ENCODE measurements at regions not wholly inside any gene's neighbourhood (a gene's known extent, or its start where the extent isn't known, plus 50 kb on each side); places are given as distances from the start of the nearest gene placed in this dataset.
"Not testable (repeated sequence)": the region's sequence is repeated elsewhere in the genome, so short reads cannot be mapped to it uniquely, and the experiment has no call there.

DNA sequence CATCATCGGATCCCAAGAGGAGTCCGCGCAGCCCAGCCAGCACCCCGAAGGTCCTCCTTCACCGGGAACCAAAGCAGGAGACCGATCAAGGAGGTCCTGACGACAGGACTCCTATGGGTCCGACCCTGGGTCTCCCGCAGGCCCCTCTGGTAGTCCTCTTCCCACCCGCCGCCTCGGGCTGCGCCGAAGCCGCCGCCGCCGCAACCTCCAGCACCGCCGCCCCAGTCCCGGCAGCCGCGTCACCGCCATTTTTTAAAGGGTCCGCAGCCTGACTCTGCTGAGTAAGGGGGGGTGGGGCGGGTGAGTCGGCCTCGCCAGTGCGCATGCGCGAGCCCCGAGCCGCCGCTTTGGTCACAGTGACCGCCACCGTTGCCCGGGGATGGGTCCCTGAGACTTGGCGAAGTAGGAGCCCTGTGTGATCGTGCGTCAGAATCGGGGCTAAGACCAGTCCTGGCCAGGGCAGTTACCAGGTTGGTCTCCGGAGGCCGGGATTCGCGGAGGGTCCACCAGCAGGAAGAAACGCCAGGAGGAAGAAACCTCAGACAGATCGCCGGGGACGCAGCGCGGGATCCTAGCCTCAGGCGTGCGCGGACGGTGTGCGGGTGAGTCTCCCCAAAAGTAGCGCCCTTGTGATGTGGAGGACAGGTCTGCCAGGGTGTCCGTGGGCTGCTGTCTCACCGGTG lies 1419.2 kb upstream of the PCDH10 start:
- not testable (repeated sequence) for H3K27ac ChIP-seq (ENCODE audit: low read depth, low read length); H3K4me3 ChIP-seq (ENCODE audit: low read depth in 1 of 2, low read length in 2 of 2); H3K4me1 ChIP-seq (ENCODE audit: control insufficient read depth in 1 of 2, insufficient read depth in 2 of 2, low read length in 2 of 2); H3K27me3 ChIP-seq (ENCODE audit: control insufficient read depth in 1 of 2, insufficient read depth in 2 of 2, low read length in 2 of 2); H3K36me3 ChIP-seq (ENCODE audit: control insufficient read depth in 1 of 2, insufficient read depth in 2 of 2, low read length in 2 of 2); H3K9me3 ChIP-seq (ENCODE audit: control insufficient read depth in 1 of 2, low read length in 2 of 2); H3K9ac ChIP-seq (ENCODE audit: low read depth in 1 of 2, low read length in 2 of 2)

DNA sequence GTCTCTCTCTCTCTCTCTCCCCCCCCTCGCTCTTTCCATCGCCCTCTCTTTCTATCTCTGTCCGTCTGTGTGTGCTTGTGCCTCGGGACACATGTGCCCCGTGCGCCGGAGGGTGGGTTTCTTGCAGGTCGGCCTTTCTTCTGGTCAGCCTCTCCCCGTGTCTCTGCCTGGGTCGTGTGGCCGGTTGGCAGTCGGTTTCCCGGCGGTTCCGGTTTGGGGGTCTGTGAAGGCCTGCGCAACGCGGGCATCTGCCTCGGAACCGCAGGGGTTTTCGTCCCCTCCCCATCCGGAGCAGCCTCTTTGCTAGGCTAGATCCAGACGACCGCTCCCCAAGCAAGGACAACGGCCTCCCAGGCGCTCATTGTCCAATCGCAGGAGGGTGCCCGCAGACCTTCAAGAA lies 1418.5 kb upstream of the PCDH10 start:
- H3K4me3 ChIP-seq (ENCODE audit: low read depth in 1 of 2, low read length in 2 of 2); H3K27me3 ChIP-seq (ENCODE audit: control insufficient read depth in 1 of 2, insufficient read depth in 2 of 2, low read length in 2 of 2); H3K9ac ChIP-seq (ENCODE audit: low read depth in 1 of 2, low read length in 2 of 2); H3K9me3 ChIP-seq (ENCODE audit: control insufficient read depth in 1 of 2, low read length in 2 of 2); H3K36me3 ChIP-seq (ENCODE audit: control insufficient read depth in 1 of 2, insufficient read depth in 2 of 2, low read length in 2 of 2); H3K4me1 ChIP-seq (ENCODE audit: control insufficient read depth in 1 of 2, insufficient read depth in 2 of 2, low read length in 2 of 2); H3K27ac ChIP-seq (ENCODE audit: low read depth, low read length): not testable (repeated sequence)

DNA sequence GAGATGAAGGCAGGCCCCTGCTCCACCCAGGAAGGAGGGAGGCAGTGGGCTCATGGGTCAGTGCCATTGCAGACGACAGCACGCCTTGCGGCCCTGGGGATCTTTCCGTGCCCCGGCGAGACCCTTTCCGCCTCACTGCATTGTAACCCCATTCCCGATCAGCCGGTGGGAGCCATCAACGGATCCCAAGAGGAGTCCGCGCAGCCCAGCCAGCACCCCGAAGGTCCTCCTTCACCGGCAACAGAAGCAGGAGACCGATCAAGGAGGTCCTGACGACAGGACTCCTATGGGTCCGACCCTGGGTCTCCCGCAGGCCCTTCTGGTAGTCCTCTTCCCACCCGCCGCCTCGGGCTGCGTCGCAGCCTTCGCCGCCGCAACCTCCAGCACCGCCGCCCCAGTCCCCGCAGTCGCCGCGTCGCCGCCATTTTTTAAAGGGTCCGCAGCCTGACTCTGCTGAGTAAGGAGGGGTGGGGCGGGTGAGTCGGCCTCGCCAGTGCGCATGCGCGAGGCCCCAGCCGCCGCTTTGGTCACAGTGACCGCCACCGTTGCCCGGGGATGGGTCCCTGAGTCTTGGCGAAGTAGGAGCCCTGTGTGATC lies 1417.0 kb upstream of the PCDH10 start:
- H3K9ac ChIP-seq (ENCODE audit: low read depth in 1 of 2, low read length in 2 of 2); H3K27ac ChIP-seq (ENCODE audit: low read depth, low read length); H3K4me1 ChIP-seq (ENCODE audit: control insufficient read depth in 1 of 2, insufficient read depth in 2 of 2, low read length in 2 of 2); H3K4me3 ChIP-seq (ENCODE audit: low read depth in 1 of 2, low read length in 2 of 2); H3K36me3 ChIP-seq (ENCODE audit: control insufficient read depth in 1 of 2, insufficient read depth in 2 of 2, low read length in 2 of 2); H3K27me3 ChIP-seq (ENCODE audit: control insufficient read depth in 1 of 2, insufficient read depth in 2 of 2, low read length in 2 of 2); H3K9me3 ChIP-seq (ENCODE audit: control insufficient read depth in 1 of 2, low read length in 2 of 2): not testable (repeated sequence)

DNA sequence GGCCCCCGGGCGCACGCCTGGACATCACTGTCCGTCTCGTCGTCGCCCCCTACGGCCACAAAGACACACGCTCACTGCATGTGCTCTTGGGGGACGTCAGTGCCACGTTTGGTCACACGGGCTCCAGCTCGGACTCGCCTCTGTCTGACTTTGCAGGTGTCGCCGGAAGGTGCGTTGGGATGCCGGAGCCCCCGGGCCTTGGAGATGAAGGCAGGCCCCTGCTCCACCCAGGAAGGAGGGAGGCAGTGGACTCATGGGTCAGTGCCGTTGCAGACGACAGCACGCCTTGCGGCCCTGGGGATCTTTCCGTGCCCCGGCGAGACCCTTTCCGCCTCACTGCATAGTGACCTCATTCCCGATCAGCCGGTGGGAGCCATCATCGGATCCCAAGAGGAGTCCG lies 1414.8 kb upstream of the PCDH10 start:
- not testable (repeated sequence) for H3K4me1 ChIP-seq (ENCODE audit: control insufficient read depth in 1 of 2, insufficient read depth in 2 of 2, low read length in 2 of 2); H3K4me3 ChIP-seq (ENCODE audit: low read depth in 1 of 2, low read length in 2 of 2); H3K36me3 ChIP-seq (ENCODE audit: control insufficient read depth in 1 of 2, insufficient read depth in 2 of 2, low read length in 2 of 2); H3K27ac ChIP-seq (ENCODE audit: low read depth, low read length); H3K27me3 ChIP-seq (ENCODE audit: control insufficient read depth in 1 of 2, insufficient read depth in 2 of 2, low read length in 2 of 2); H3K9me3 ChIP-seq (ENCODE audit: control insufficient read depth in 1 of 2, low read length in 2 of 2); H3K9ac ChIP-seq (ENCODE audit: low read depth in 1 of 2, low read length in 2 of 2)

DNA sequence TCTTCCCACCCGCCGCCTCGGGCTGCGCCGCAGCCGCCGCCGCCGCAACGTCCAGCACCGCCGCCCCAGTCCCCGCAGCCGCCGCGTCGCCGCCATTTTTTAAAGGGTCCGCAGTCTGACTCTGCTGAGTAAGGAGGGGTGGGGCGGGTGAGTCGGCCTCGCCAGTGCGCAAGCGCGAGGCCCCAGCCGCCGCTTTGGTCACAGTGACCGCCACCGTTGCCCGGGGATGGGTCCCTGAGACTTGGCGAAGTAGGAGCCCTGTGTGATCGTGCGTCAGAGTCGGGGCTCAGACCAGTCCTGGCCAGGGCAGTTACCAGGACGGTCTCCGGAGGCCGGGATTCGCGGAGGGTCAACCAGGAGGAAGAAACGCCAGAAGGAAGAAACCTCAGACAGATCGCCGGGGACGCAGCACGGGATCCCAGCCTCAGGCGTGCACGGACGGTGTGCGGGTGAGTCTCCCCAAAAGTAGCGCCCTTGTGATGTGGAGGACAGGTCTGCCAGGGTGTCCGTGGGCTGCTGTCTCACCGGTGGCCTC lies 1414.2 kb upstream of the PCDH10 start:
- not testable (repeated sequence) for H3K36me3 ChIP-seq (ENCODE audit: control insufficient read depth in 1 of 2, insufficient read depth in 2 of 2, low read length in 2 of 2); H3K4me3 ChIP-seq (ENCODE audit: low read depth in 1 of 2, low read length in 2 of 2); H3K9me3 ChIP-seq (ENCODE audit: control insufficient read depth in 1 of 2, low read length in 2 of 2); H3K27me3 ChIP-seq (ENCODE audit: control insufficient read depth in 1 of 2, insufficient read depth in 2 of 2, low read length in 2 of 2); H3K27ac ChIP-seq (ENCODE audit: low read depth, low read length); H3K4me1 ChIP-seq (ENCODE audit: control insufficient read depth in 1 of 2, insufficient read depth in 2 of 2, low read length in 2 of 2); H3K9ac ChIP-seq (ENCODE audit: low read depth in 1 of 2, low read length in 2 of 2)

DNA sequence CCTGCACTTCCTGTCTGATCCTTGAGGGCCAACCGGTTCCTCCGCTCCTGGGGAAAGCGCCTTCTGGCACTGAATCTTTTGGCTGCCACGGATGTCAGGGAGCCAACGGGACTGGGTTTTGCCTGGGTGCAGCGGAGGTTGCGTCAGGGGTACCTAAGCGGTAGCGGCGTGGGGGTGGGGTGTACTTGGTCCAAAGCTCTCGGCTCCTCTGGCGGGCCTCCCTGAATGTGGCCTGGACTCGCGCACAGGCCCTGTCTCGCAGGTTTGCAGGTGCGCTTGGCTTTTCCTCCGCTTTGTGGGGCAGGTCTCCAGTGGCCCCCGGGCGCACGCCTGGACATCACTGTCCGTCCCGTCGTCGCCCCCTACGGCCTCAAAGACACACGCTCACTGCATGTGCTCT lies 1410.1 kb upstream of the PCDH10 start:
- H3K9ac ChIP-seq (ENCODE audit: low read depth in 1 of 2, low read length in 2 of 2); H3K4me1 ChIP-seq (ENCODE audit: control insufficient read depth in 1 of 2, insufficient read depth in 2 of 2, low read length in 2 of 2); H3K27ac ChIP-seq (ENCODE audit: low read depth, low read length); H3K4me3 ChIP-seq (ENCODE audit: low read depth in 1 of 2, low read length in 2 of 2); H3K27me3 ChIP-seq (ENCODE audit: control insufficient read depth in 1 of 2, insufficient read depth in 2 of 2, low read length in 2 of 2); H3K36me3 ChIP-seq (ENCODE audit: control insufficient read depth in 1 of 2, insufficient read depth in 2 of 2, low read length in 2 of 2); H3K9me3 ChIP-seq (ENCODE audit: control insufficient read depth in 1 of 2, low read length in 2 of 2): not testable (repeated sequence)

DNA sequence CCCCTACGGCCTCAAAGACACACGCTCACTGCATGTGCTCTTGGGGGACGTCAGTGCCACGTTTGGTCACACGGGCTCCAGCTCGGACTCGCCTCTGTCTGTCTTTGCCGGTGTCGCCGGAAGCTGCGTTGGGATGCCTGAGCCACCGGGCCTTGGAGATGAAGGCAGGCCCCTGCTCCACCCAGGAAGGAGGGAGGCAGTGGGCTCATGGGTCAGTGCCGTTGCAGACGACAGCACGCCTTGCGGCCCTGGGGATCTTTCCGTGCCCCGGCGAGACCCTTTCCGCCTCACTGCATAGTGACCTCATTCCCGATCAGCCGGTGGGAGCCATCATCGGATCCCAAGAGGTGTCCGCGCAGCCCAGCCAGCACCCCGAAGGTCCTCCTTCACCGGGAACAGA lies 1407.3 kb upstream of the PCDH10 start:
- H3K27me3 ChIP-seq (ENCODE audit: control insufficient read depth in 1 of 2, insufficient read depth in 2 of 2, low read length in 2 of 2); H3K27ac ChIP-seq (ENCODE audit: low read depth, low read length); H3K9ac ChIP-seq (ENCODE audit: low read depth in 1 of 2, low read length in 2 of 2); H3K36me3 ChIP-seq (ENCODE audit: control insufficient read depth in 1 of 2, insufficient read depth in 2 of 2, low read length in 2 of 2); H3K4me1 ChIP-seq (ENCODE audit: control insufficient read depth in 1 of 2, insufficient read depth in 2 of 2, low read length in 2 of 2); H3K9me3 ChIP-seq (ENCODE audit: control insufficient read depth in 1 of 2, low read length in 2 of 2); H3K4me3 ChIP-seq (ENCODE audit: low read depth in 1 of 2, low read length in 2 of 2): not testable (repeated sequence)

DNA sequence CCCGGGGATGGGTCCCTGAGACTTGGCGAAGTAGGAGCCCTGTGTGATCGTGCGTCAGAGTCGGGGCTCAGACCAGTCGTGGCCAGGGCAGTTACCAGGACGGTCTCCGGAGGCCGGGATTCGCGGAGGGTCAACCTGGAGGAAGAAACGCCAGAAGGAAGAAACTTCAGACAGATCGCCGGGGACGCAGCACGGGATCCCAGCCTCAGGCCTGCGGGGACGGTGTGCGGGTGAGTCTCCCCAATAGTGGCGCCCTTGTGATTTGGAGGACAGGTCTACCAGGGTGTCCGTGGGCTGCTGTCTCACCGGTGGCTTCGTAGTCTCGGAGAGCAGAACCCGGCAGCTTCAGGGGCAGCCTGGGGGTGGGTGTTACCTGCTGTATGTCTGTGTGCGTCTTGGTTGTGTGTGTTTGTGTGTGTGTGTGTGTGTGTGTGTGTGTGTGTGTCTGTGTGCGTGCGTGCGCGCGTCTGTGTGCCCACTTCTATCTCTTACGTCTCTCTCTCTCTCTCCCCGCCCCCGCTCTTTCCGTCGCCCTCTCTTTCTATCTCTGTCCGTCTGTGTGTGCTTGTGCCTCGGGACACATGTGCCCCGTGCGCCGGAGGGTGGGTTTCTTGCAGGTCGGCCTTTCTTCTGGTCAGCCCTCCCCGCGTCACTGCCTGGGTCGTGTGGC lies 1406.4 kb upstream of the PCDH10 start:
- not testable (repeated sequence) for H3K4me1 ChIP-seq (ENCODE audit: control insufficient read depth in 1 of 2, insufficient read depth in 2 of 2, low read length in 2 of 2); H3K36me3 ChIP-seq (ENCODE audit: control insufficient read depth in 1 of 2, insufficient read depth in 2 of 2, low read length in 2 of 2); H3K9ac ChIP-seq (ENCODE audit: low read depth in 1 of 2, low read length in 2 of 2); H3K4me3 ChIP-seq (ENCODE audit: low read depth in 1 of 2, low read length in 2 of 2); H3K27me3 ChIP-seq (ENCODE audit: control insufficient read depth in 1 of 2, insufficient read depth in 2 of 2, low read length in 2 of 2); H3K27ac ChIP-seq (ENCODE audit: low read depth, low read length); H3K9me3 ChIP-seq (ENCODE audit: control insufficient read depth in 1 of 2, low read length in 2 of 2)

DNA sequence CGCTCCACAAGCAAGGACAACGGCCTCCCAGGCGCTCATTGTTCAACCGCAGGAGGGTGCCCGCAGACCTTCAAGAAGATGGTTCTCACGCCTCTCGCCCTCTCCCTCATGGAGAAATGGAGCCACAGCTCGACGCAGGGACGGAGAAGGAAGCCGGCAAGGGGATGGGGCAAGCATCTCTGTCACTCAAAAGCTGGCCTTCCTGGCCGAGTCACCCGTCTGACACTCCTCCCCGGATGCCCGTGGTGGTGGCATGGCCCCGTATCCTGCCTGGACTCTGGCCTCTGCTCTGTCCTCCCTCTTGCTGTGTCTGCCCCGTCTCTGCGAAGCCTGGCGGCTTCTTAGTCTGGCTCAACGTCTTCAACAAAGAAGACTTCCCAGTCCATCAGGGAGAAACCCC lies 1405.7 kb upstream of the PCDH10 start:
- not testable (repeated sequence) for H3K27me3 ChIP-seq (ENCODE audit: control insufficient read depth in 1 of 2, insufficient read depth in 2 of 2, low read length in 2 of 2); H3K4me3 ChIP-seq (ENCODE audit: low read depth in 1 of 2, low read length in 2 of 2); H3K4me1 ChIP-seq (ENCODE audit: control insufficient read depth in 1 of 2, insufficient read depth in 2 of 2, low read length in 2 of 2); H3K36me3 ChIP-seq (ENCODE audit: control insufficient read depth in 1 of 2, insufficient read depth in 2 of 2, low read length in 2 of 2); H3K9ac ChIP-seq (ENCODE audit: low read depth in 1 of 2, low read length in 2 of 2); H3K9me3 ChIP-seq (ENCODE audit: control insufficient read depth in 1 of 2, low read length in 2 of 2); H3K27ac ChIP-seq (ENCODE audit: low read depth, low read length)

DNA sequence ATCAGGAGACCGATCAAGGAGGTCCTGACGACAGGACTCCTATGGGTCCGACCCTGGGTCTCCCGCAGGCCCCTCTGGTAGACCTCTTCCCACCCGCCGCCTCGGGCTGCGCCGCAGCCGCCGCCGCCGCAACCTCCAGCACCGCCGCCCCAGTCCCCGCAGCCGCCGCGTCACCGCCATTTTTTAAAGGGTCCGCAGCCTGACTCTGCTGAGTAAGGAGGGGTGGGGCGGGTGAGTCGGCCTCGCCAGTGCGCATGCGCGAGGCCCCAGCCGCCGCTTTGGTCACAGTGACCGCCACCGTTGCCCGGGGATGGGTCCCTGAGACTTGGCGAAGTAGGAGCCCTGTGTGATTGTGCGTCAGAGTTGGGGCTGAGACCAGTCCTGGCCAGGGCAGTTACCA lies 1401.9 kb upstream of the PCDH10 start:
- not testable (repeated sequence) for H3K36me3 ChIP-seq (ENCODE audit: control insufficient read depth in 1 of 2, insufficient read depth in 2 of 2, low read length in 2 of 2); H3K4me1 ChIP-seq (ENCODE audit: control insufficient read depth in 1 of 2, insufficient read depth in 2 of 2, low read length in 2 of 2); H3K9me3 ChIP-seq (ENCODE audit: control insufficient read depth in 1 of 2, low read length in 2 of 2); H3K27ac ChIP-seq (ENCODE audit: low read depth, low read length); H3K9ac ChIP-seq (ENCODE audit: low read depth in 1 of 2, low read length in 2 of 2); H3K27me3 ChIP-seq (ENCODE audit: control insufficient read depth in 1 of 2, insufficient read depth in 2 of 2, low read length in 2 of 2); H3K4me3 ChIP-seq (ENCODE audit: low read depth in 1 of 2, low read length in 2 of 2)
